ENCODE measurements at regions not wholly inside any gene's neighbourhood (a gene's known extent, or its start where the extent isn't known, plus 50 kb on each side); places are given as distances from the start of the nearest gene placed in this dataset.

DNA sequence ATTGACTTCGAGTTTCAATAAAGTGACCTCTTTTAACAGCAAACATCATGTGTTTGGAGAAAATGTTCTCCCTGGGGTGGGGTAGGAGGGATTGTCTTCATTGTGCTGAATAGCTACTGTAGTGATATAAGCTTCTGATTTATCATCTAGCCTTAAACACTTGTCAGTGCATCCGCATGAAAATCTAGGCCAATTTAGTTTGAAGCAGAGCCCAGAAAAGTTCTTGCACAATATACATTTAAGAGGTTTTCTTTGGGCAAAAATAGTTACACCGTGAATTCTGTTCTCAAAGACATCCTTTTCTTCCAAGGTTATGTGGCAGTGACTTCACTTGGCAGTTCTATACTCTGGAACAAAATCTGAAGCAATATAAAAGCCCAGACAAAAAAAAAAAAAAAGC, 136.0 kb upstream of the IFNG-AS1 start:
- H2AFZ ChIP-seq (ENCODE audit: low read length): no peak overlapping the region
- no peak overlapping the region for H4K8ac ChIP-seq (ENCODE audit: low read depth, low read length)
- no peaks in the 10 kb centered on the region for H3K27me3 ChIP-seq (ENCODE audit: control insufficient read depth in 3 of 3, insufficient read depth in 3 of 3, low read depth in 1 of 3, low read length in 3 of 3)
- no peaks in the 10 kb centered on the region for H3K79me1 ChIP-seq (ENCODE audit: low read depth, low read length)
- no peak overlapping the region for H3K14ac ChIP-seq (ENCODE audit: low read length)
- no peak overlapping the region for H3K9ac ChIP-seq (ENCODE audit: low read depth, low read length, poor library complexity)
- H4K91ac ChIP-seq (ENCODE audit: low read depth, low read length, poor library complexity): no peak overlapping the region
- H3K36me3 ChIP-seq (replicated peaks in 1 of 2; ENCODE audit: control insufficient read depth in 2 of 2, insufficient read depth in 2 of 2, low read length in 2 of 2): no peaks in the 10 kb centered on the region
- H3K9me3 ChIP-seq (replicated peaks in 1 of 2; ENCODE audit: control insufficient read depth in 2 of 2, insufficient read depth in 1 of 2, low read depth in 1 of 2, low read length in 2 of 2): no peaks in the 10 kb centered on the region
- H2BK15ac ChIP-seq (ENCODE audit: low read length): no peak overlapping the region
- no peak overlapping the region for H2BK120ac ChIP-seq (ENCODE audit: low read depth, low read length)
- no peak overlapping the region for H3K4me3 ChIP-seq (ENCODE audit: low read length in 2 of 2)
- H2BK5ac ChIP-seq (ENCODE audit: low read length): no peak overlapping the region
- no peak overlapping the region for H2BK12ac ChIP-seq (ENCODE audit: low read length)
- no CpG with 5 or more reads among the region's 3 CpGs for whole genome bisulfite sequencing, 2 donors (ENCODE audit: extremely low coverage in 2 of 2, insufficient read length in 2 of 2, insufficient replicate concordance in 1 of 2)
- H3K23ac ChIP-seq (ENCODE audit: low read depth, low read length, poor library complexity): no peak overlapping the region
- H3K4me2 ChIP-seq (ENCODE audit: insufficient read depth, low read length, poor library complexity, severe bottlenecking): no peak overlapping the region
- H3K18ac ChIP-seq (ENCODE audit: low read length): no peak overlapping the region
- DNase-seq (ENCODE audit: low spot score): no peak
- H3K27ac ChIP-seq (replicated peaks; ENCODE audit: low read length): no peak overlapping the region
- no peak overlapping the region for H2AK5ac ChIP-seq (ENCODE audit: low read depth, low read length)
- no peak overlapping the region for H3K4ac ChIP-seq (ENCODE audit: low read length)
- no peaks in the 10 kb centered on the region for H3K4me1 ChIP-seq (ENCODE audit: control insufficient read depth in 2 of 2, insufficient read depth in 1 of 2, low read depth in 1 of 2, low read length in 2 of 2)

DNA sequence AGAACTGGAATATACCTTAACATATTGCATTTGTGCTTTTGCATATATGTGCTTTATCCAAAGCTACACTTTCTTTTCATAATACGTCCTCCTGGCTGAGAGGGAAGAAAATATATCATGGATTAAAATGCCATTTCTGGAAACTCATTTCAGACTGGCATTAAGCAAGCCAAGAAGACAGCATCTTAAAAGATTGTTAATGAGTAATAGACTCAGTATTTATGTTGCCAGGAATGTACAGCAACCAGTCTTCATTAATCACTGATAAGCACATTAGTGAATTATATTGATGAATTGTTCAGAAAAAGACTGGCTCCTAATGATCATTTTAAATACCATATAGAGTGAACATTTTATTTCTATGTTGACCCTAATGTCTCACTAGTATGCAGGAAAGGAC, 134.9 kb upstream of the IFNG-AS1 start:
- Histone ChIP-seq H2BK12ac (ENCODE audit: low read length) (no peak overlapping the region), H2AK5ac (ENCODE audit: low read depth, low read length) (no peak overlapping the region), H3K4me2 (ENCODE audit: insufficient read depth, low read length, poor library complexity, severe bottlenecking) (no peak overlapping the region), H2BK120ac (ENCODE audit: low read depth, low read length) (no peak overlapping the region), H3K14ac (ENCODE audit: low read length) (no peak overlapping the region), H2BK5ac (ENCODE audit: low read length) (no peak overlapping the region), H3K27me3 (ENCODE audit: control insufficient read depth in 3 of 3, insufficient read depth in 3 of 3, low read depth in 1 of 3, low read length in 3 of 3) (no peaks in the 10 kb centered on the region), H4K91ac (ENCODE audit: low read depth, low read length, poor library complexity) (no peak overlapping the region), H3K23ac (ENCODE audit: low read depth, low read length, poor library complexity) (no peak overlapping the region), H3K79me1 (ENCODE audit: low read depth, low read length) (no peaks in the 10 kb centered on the region), H3K4me1 (ENCODE audit: control insufficient read depth in 2 of 2, insufficient read depth in 1 of 2, low read depth in 1 of 2, low read length in 2 of 2) (no peaks in the 10 kb centered on the region), H3K4me3 (ENCODE audit: low read length in 2 of 2) (no peak overlapping the region), H3K27ac (replicated peaks; ENCODE audit: low read length) (no peak overlapping the region), H2BK15ac (ENCODE audit: low read length) (no peak overlapping the region), H3K4ac (ENCODE audit: low read length) (no peak overlapping the region), H3K18ac (ENCODE audit: low read length) (no peak overlapping the region), H3K36me3 (replicated peaks in 1 of 2; ENCODE audit: control insufficient read depth in 2 of 2, insufficient read depth in 2 of 2, low read length in 2 of 2) (no peaks in the 10 kb centered on the region), H3K9me3 (replicated peaks in 1 of 2; ENCODE audit: control insufficient read depth in 2 of 2, insufficient read depth in 1 of 2, low read depth in 1 of 2, low read length in 2 of 2) (no peaks in the 10 kb centered on the region), H2AFZ (ENCODE audit: low read length) (no peak overlapping the region), H4K8ac (ENCODE audit: low read depth, low read length) (no peak overlapping the region), H3K9ac (ENCODE audit: low read depth, low read length, poor library complexity) (no peak overlapping the region)
- no CpG with 5 or more reads among the region's 1 CpG for WGBS, 2 donors (ENCODE audit: extremely low coverage in 2 of 2, insufficient read length in 2 of 2, insufficient replicate concordance in 1 of 2)
- no peak for DNase-seq (ENCODE audit: low spot score)

DNA sequence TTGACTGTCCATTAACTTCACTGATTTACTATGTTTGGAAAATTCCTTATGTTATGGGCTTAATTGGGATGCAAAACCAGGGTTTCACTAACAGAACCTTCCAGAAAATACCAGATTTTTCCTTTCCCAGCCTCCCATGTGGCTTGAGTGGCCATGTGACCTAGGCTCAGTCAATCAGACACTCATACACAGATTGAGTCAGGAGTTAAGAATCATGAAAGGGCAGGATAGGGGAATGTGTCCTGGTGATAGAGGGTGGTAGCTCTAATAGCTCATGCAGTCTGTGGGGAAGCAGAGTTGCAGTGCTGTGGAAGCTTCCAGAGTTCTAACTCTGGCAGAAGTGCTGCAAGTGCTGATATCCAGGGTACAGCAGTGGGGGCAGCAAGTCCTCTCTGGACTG, 134.1 kb upstream of the IFNG-AS1 start:
- Histone ChIP-seq H2AK5ac (ENCODE audit: low read depth, low read length) (no peak overlapping the region), H3K4me1 (ENCODE audit: control insufficient read depth in 2 of 2, insufficient read depth in 1 of 2, low read depth in 1 of 2, low read length in 2 of 2) (no peaks in the 10 kb centered on the region), H3K4me3 (ENCODE audit: low read length in 2 of 2) (no peak overlapping the region), H3K4me2 (ENCODE audit: insufficient read depth, low read length, poor library complexity, severe bottlenecking) (no peak overlapping the region), H2BK5ac (ENCODE audit: low read length) (no peak overlapping the region), H3K14ac (ENCODE audit: low read length) (no peak overlapping the region), H3K27me3 (ENCODE audit: control insufficient read depth in 3 of 3, insufficient read depth in 3 of 3, low read depth in 1 of 3, low read length in 3 of 3) (no peaks in the 10 kb centered on the region), H3K36me3 (replicated peaks in 1 of 2; ENCODE audit: control insufficient read depth in 2 of 2, insufficient read depth in 2 of 2, low read length in 2 of 2) (no peaks in the 10 kb centered on the region), H3K9me3 (replicated peaks in 1 of 2; ENCODE audit: control insufficient read depth in 2 of 2, insufficient read depth in 1 of 2, low read depth in 1 of 2, low read length in 2 of 2) (peaks cover 0 to 2% of the 10 kb centered on the region in 2 donors), H3K79me1 (ENCODE audit: low read depth, low read length) (no peaks in the 10 kb centered on the region), H2AFZ (ENCODE audit: low read length) (no peak overlapping the region), H2BK12ac (ENCODE audit: low read length) (no peak overlapping the region), H3K9ac (ENCODE audit: low read depth, low read length, poor library complexity) (no peak overlapping the region), H2BK120ac (ENCODE audit: low read depth, low read length) (no peak overlapping the region), H2BK15ac (ENCODE audit: low read length) (no peak overlapping the region), H3K27ac (replicated peaks; ENCODE audit: low read length) (no peak overlapping the region), H3K23ac (ENCODE audit: low read depth, low read length, poor library complexity) (no peak overlapping the region), H3K18ac (ENCODE audit: low read length) (no peak overlapping the region), H3K4ac (ENCODE audit: low read length) (no peak overlapping the region), H4K8ac (ENCODE audit: low read depth, low read length) (no peak overlapping the region), H4K91ac (ENCODE audit: low read depth, low read length, poor library complexity) (no peak overlapping the region)
- DNase-seq (ENCODE audit: low spot score): no peak

DNA sequence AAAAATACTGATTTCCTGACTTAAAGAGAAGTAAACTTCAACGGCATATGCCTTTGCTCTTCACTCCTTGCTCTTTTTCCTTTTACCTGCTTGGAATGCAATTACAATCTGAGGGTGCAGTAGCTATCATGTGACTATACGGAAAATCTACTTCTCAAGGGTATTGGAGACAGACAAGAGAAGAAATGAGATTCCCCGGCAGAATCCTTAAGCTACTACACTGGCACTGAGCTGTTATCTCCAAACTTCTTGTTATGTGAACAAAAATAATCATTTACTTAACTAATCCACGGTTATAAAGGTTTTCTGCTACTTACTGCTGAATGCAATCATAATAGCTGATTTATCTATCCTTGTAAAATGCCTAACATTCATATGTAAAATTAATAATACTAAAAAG, 118.0 kb upstream of the IFNG-AS1 start:
- no peak overlapping the region for H2BK12ac ChIP-seq (ENCODE audit: low read length)
- H3K18ac ChIP-seq (ENCODE audit: low read length): no peak overlapping the region
- H3K9ac ChIP-seq (ENCODE audit: low read depth, low read length, poor library complexity): no peak overlapping the region
- no peak overlapping the region for H3K4me3 ChIP-seq (ENCODE audit: low read length in 2 of 2)
- H2BK15ac ChIP-seq (ENCODE audit: low read length): no peak overlapping the region
- no peaks in the 10 kb centered on the region for H3K4me1 ChIP-seq (ENCODE audit: control insufficient read depth in 2 of 2, insufficient read depth in 1 of 2, low read depth in 1 of 2, low read length in 2 of 2)
- no peak overlapping the region for H4K91ac ChIP-seq (ENCODE audit: low read depth, low read length, poor library complexity)
- H2AFZ ChIP-seq (ENCODE audit: low read length): no peak overlapping the region
- H3K79me1 ChIP-seq (ENCODE audit: low read depth, low read length): no peaks in the 10 kb centered on the region
- no peak overlapping the region for H2AK5ac ChIP-seq (ENCODE audit: low read depth, low read length)
- H3K4ac ChIP-seq (ENCODE audit: low read length): no peak overlapping the region
- no CpG with 5 or more reads among the region's 4 CpGs for WGBS, 2 donors (ENCODE audit: extremely low coverage in 2 of 2, insufficient read length in 2 of 2, insufficient replicate concordance in 1 of 2)
- H3K14ac ChIP-seq (ENCODE audit: low read length): no peak overlapping the region
- H2BK120ac ChIP-seq (ENCODE audit: low read depth, low read length): no peak overlapping the region
- no peak overlapping the region for H4K8ac ChIP-seq (ENCODE audit: low read depth, low read length)
- H3K27ac ChIP-seq (replicated peaks; ENCODE audit: low read length): no peak overlapping the region
- H3K36me3 ChIP-seq (replicated peaks in 1 of 2; ENCODE audit: control insufficient read depth in 2 of 2, insufficient read depth in 2 of 2, low read length in 2 of 2): no peaks in the 10 kb centered on the region
- H3K23ac ChIP-seq (ENCODE audit: low read depth, low read length, poor library complexity): no peak overlapping the region
- H2BK5ac ChIP-seq (ENCODE audit: low read length): no peak overlapping the region
- no peaks in the 10 kb centered on the region for H3K9me3 ChIP-seq (replicated peaks in 1 of 2; ENCODE audit: control insufficient read depth in 2 of 2, insufficient read depth in 1 of 2, low read depth in 1 of 2, low read length in 2 of 2)
- peaks cover 0 to 1% (median 0%) of the 10 kb centered on the region in 3 experiments for H3K27me3 ChIP-seq (ENCODE audit: control insufficient read depth in 3 of 3, insufficient read depth in 3 of 3, low read depth in 1 of 3, low read length in 3 of 3)
- no peak overlapping the region for H3K4me2 ChIP-seq (ENCODE audit: insufficient read depth, low read length, poor library complexity, severe bottlenecking)
- DNase-seq (ENCODE audit: low spot score): no peak
